Trophoblast cell (in vitro differentiated cells and primary cell): ENCODE measurements at regions not wholly inside any gene's neighbourhood (a gene's known extent, or its start where the extent isn't known, plus 50 kb on each side); places are given as distances from the start of the nearest gene placed in this dataset.

ENCODE experiments used
- DNase-seq, 2 donors: peaks; one replicate each; pipeline ENCODE4 v3.0.0-alpha.2; 2016
- H2AFZ ChIP-seq: 2 replicates; pipeline ENCODE4 v1.6.1; 2013; ENCODE audit warnings: low read length, moderate library complexity, mild to moderate bottlenecking; ENCODE audit not compliant: insufficient read depth, poor library complexity
- H2AK5ac ChIP-seq: 2 replicates; pipeline ENCODE4 v1.6.1; 2013; ENCODE audit warnings: mild to moderate bottlenecking, low read length
- H2BK120ac ChIP-seq: 2 replicates; pipeline ENCODE4 v1.6.1; 2013; ENCODE audit warnings: low read length, mild to moderate bottlenecking, moderate library complexity; ENCODE audit not compliant: insufficient read depth, poor library complexity
- H2BK12ac ChIP-seq: 2 replicates; pipeline ENCODE4 v1.6.1; 2013; ENCODE audit warnings: mild to moderate bottlenecking, low read length, moderate library complexity
- H2BK5ac ChIP-seq: 2 replicates; pipeline ENCODE4 v1.6.1; 2013; ENCODE audit warnings: low read length, low read depth, moderate library complexity, mild to moderate bottlenecking; ENCODE audit not compliant: poor library complexity
- H3K14ac ChIP-seq: 2 replicates; pipeline ENCODE4 v1.6.1; 2013; ENCODE audit warnings: mild to moderate bottlenecking, low read length
- H3K18ac ChIP-seq: 2 replicates; pipeline ENCODE4 v1.6.1; 2013; ENCODE audit warnings: mild to moderate bottlenecking, low read length
- H3K23ac ChIP-seq: 2 replicates; pipeline ENCODE4 v1.6.1; 2013; ENCODE audit warnings: low read length
- H3K27ac ChIP-seq: 2 replicates; pipeline ENCODE4 v1.5.1; 2013; ENCODE audit warnings: low read depth, mild to moderate bottlenecking, inconsistent platforms, low read length, moderate library complexity
- H3K27me3 ChIP-seq: 2 replicates; pipeline ENCODE4 v1.6.1; 2013; ENCODE audit warnings: inconsistent platforms, mild to moderate bottlenecking, low read length, moderate library complexity; ENCODE audit not compliant: insufficient read depth
- H3K36me3 ChIP-seq, 2 experiments: 1 replicate in 1 of 2; 2 replicates in 1 of 2; pipeline ENCODE4 v1.6.1; 2013; ENCODE audit warnings: low read length in 2 of 2, mild to moderate bottlenecking in 2 of 2, moderate library complexity in 1 of 2; ENCODE audit not compliant: insufficient read depth in 2 of 2, control insufficient read depth in 1 of 2
- H3K4ac ChIP-seq: 2 replicates; pipeline ENCODE4 v1.6.1; 2013; ENCODE audit warnings: low read depth, mild to moderate bottlenecking, low read length, moderate library complexity
- H3K4me1 ChIP-seq, 2 experiments: 1 replicate in 1 of 2; 2 replicates in 1 of 2; pipeline ENCODE4 v1.6.1; 2013; ENCODE audit warnings: low read length in 2 of 2, mild to moderate bottlenecking in 2 of 2, moderate library complexity in 1 of 2; ENCODE audit not compliant: insufficient read depth in 2 of 2, control insufficient read depth in 1 of 2
- H3K4me2 ChIP-seq: 2 replicates; pipeline ENCODE4 v1.6.1; 2013; ENCODE audit warnings: inconsistent platforms, mild to moderate bottlenecking, low read length, moderate library complexity
- H3K4me3 ChIP-seq: 2 replicates; pipeline ENCODE4 v1.5.1; 2013; ENCODE audit warnings: mild to moderate bottlenecking, low read depth, low read length, inconsistent platforms
- H3K79me1 ChIP-seq: one replicate; pipeline ENCODE4 v1.6.1; 2013; ENCODE audit warnings: low read length
- H3K79me2 ChIP-seq: 2 replicates; pipeline ENCODE4 v1.6.1; 2013; ENCODE audit warnings: low read length, mild to moderate bottlenecking; ENCODE audit not compliant: control insufficient read depth, insufficient read depth, poor library complexity
- H3K9ac ChIP-seq: 2 replicates; pipeline ENCODE4 v1.6.1; 2013; ENCODE audit warnings: mild to moderate bottlenecking, low read length
- H3K9me3 ChIP-seq: 2 replicates; pipeline ENCODE4 v1.6.1; 2013; ENCODE audit warnings: low read depth, mild to moderate bottlenecking, control low read depth, inconsistent platforms, low read length; ENCODE audit not compliant: insufficient read depth
- H4K12ac ChIP-seq: 2 replicates; pipeline ENCODE4 v1.6.1; 2013; ENCODE audit warnings: low read depth, mild to moderate bottlenecking, low read length, moderate library complexity
- H4K8ac ChIP-seq: 2 replicates; pipeline ENCODE4 v1.6.1; 2013; ENCODE audit warnings: low read depth, mild to moderate bottlenecking, low read length, moderate library complexity
- H4K91ac ChIP-seq: one replicate; pipeline ENCODE4 v1.6.1; 2013; ENCODE audit warnings: low read depth, mild to moderate bottlenecking, low read length, moderate library complexity
- WGBS: extraction: QIAGEN DNeasy Blood & Tissue Kit; methylation state at CpG from one replicate; pipeline ENCODE4 v1.1.7; 2013; ENCODE audit warnings: missing lambda C conversion rate; ENCODE audit not compliant: insufficient read length, insufficient coverage; ENCODE audit errors: extremely low coverage; 5-methylcytosine and 5-hydroxymethylcytosine counted together

- no peaks in the 10 kb centered on the region for H3K79me1 ChIP-seq
- DNase-seq, result peak in 1 of 2 donors; percentile 52
These were observed 86.2 kb upstream of the SALL3 start for GRCh38 chr18:78893281-78894032.

GRCh38 chr18:78894033-78894305, 85.6 kb upstream of the SALL3 start:
- no peak overlapping the region for H3K9ac ChIP-seq
- no peak overlapping the region for H3K14ac ChIP-seq
- H3K4me2 ChIP-seq, result no peak overlapping the region
- no peak overlapping the region for H4K8ac ChIP-seq
- no peaks in the 10 kb centered on the region for H3K79me1 ChIP-seq
- no peak overlapping the region for H2AFZ ChIP-seq
- DNase-seq, result peak in 1 of 2 donors; percentile 4
- no peaks in the 10 kb centered on the region for H3K79me2 ChIP-seq
- peaks cover 16% of the 10 kb centered on the region for H3K9me3 ChIP-seq
- H2BK5ac ChIP-seq, result no peak overlapping the region
- no peak overlapping the region for H2BK120ac ChIP-seq
- H3K27ac ChIP-seq, result no peak overlapping the region
- no peak overlapping the region for H3K18ac ChIP-seq
- no peak overlapping the region for H4K12ac ChIP-seq
- no peaks in the 10 kb centered on the region for H3K27me3 ChIP-seq
- H3K36me3 ChIP-seq, result peaks cover 0 to 3% of the 10 kb centered on the region in 2 experiments
- WGBS, result no CpG with 5 or more reads among the region's 9 CpGs
- no peak overlapping the region for H3K23ac ChIP-seq
- peaks cover 3 to 6% of the 10 kb centered on the region in 2 experiments for H3K4me1 ChIP-seq
- no peak overlapping the region for H3K4ac ChIP-seq
- no peak overlapping the region for H4K91ac ChIP-seq
- no peak overlapping the region for H2AK5ac ChIP-seq
- no peak overlapping the region for H3K4me3 ChIP-seq
- H2BK12ac ChIP-seq, result no peak overlapping the region

More at GRCh38 chr18:78893281-78894032, 86.2 kb upstream of the SALL3 start:
- H2AFZ ChIP-seq, result no peak overlapping the region
- no peaks in the 10 kb centered on the region for H3K27me3 ChIP-seq
- no peak overlapping the region for H2AK5ac ChIP-seq
- H3K14ac ChIP-seq, result no peak overlapping the region
- no peak overlapping the region for H4K91ac ChIP-seq
- no peak overlapping the region for H4K8ac ChIP-seq
- H3K27ac ChIP-seq, result no peak overlapping the region
- H3K4me3 ChIP-seq, result no peak overlapping the region
- no peak overlapping the region for H3K4me2 ChIP-seq
- peaks cover 0 to 3% of the 10 kb centered on the region in 2 experiments for H3K36me3 ChIP-seq
- H3K4ac ChIP-seq, result no peak overlapping the region
- no peak overlapping the region for H2BK120ac ChIP-seq
- H2BK5ac ChIP-seq, result no peak overlapping the region
- no CpG with 5 or more reads among the region's 27 CpGs for WGBS
- no peak overlapping the region for H3K9ac ChIP-seq
- H3K9me3 ChIP-seq, result peaks cover 12% of the 10 kb centered on the region
- H3K18ac ChIP-seq, result no peak overlapping the region
- no peak overlapping the region for H4K12ac ChIP-seq
- no peak overlapping the region for H3K23ac ChIP-seq
- H3K4me1 ChIP-seq, result peaks cover 3 to 6% of the 10 kb centered on the region in 2 experiments
- no peaks in the 10 kb centered on the region for H3K79me2 ChIP-seq
- no peak overlapping the region for H2BK12ac ChIP-seq

GRCh38 chr18:78895207-78896001, 84.2 kb upstream of the SALL3 start:
- Histone ChIP-seq H2BK120ac (no peak overlapping the region), H4K12ac (no peak overlapping the region), H3K4me3 (no peak overlapping the region), H2BK5ac (no peak overlapping the region), H3K79me2 (no peaks in the 10 kb centered on the region), H2AK5ac (no peak overlapping the region), H3K27ac (no peak overlapping the region), H3K14ac (no peak overlapping the region), H3K36me3 (peaks cover 0 to 3% of the 10 kb centered on the region in 2 experiments), H3K4ac (no peak overlapping the region), H2AFZ (no peak overlapping the region), H3K4me1 (peaks cover 3 to 6% of the 10 kb centered on the region in 2 experiments), H3K23ac (no peak overlapping the region), H4K8ac (no peak overlapping the region), H3K9ac (no peak overlapping the region), H3K27me3 (no peaks in the 10 kb centered on the region), H3K79me1 (no peaks in the 10 kb centered on the region), H3K4me2 (no peak overlapping the region), H3K18ac (no peak overlapping the region), H3K9me3 (peaks cover 16% of the 10 kb centered on the region), H2BK12ac (no peak overlapping the region), H4K91ac (no peak overlapping the region)
- DNase-seq, result no peak
- WGBS, result no CpG with 5 or more reads among the region's 22 CpGs

GRCh38 chr18:78896111-78896905, 83.3 kb upstream of the SALL3 start:
- H2AFZ ChIP-seq, result no peak overlapping the region
- DNase-seq, result peak in 1 of 2 donors; percentile 11
- no peak overlapping the region for H2BK12ac ChIP-seq
- no peaks in the 10 kb centered on the region for H3K27me3 ChIP-seq
- H2AK5ac ChIP-seq, result no peak overlapping the region
- no peak overlapping the region for H3K4ac ChIP-seq
- no peak overlapping the region for H4K8ac ChIP-seq
- H3K79me1 ChIP-seq, result no peaks in the 10 kb centered on the region
- no peak overlapping the region for H2BK5ac ChIP-seq
- H3K36me3 ChIP-seq, result peaks cover 0 to 2% of the 10 kb centered on the region in 2 experiments
- H3K9ac ChIP-seq, result no peak overlapping the region
- no peak overlapping the region for H2BK120ac ChIP-seq
- H3K18ac ChIP-seq, result no peak overlapping the region
- H3K4me2 ChIP-seq, result no peak overlapping the region
- no CpG with 5 or more reads among the region's 22 CpGs for WGBS
- no peak overlapping the region for H3K14ac ChIP-seq
- H3K9me3 ChIP-seq, result peaks cover 15% of the 10 kb centered on the region
- no peak overlapping the region for H3K23ac ChIP-seq
- no peak overlapping the region for H3K4me3 ChIP-seq
- peaks cover 3 to 6% of the 10 kb centered on the region in 2 experiments for H3K4me1 ChIP-seq
- no peak overlapping the region for H4K91ac ChIP-seq
- no peaks in the 10 kb centered on the region for H3K79me2 ChIP-seq
- H4K12ac ChIP-seq, result no peak overlapping the region
- H3K27ac ChIP-seq, result no peak overlapping the region
